GM19043 (cell line): ENCODE measurements at regions not wholly inside any gene's neighbourhood (a gene's known extent, or its start where the extent isn't known, plus 50 kb on each side); places are given as distances from the start of the nearest gene placed in this dataset.

Experiments
- ATAC-seq: cut with Tn5 transposase; IDR thresholded peaks from one replicate; pipeline ENCODE4 v1.9.1; 2021; ENCODE audit warnings: low read depth; ENCODE audit not compliant: unreplicated experiment

GRCh38 chr1:188426561-188426960 lies 1597.8 kb downstream of the PLA2G4A start:
- no peak for ATAC-seq

GRCh38 chr1:188427642-188428041 lies 1598.9 kb downstream of the PLA2G4A start:
- no peak for ATAC-seq

GRCh38 chr1:188429386-188429785 lies 1600.6 kb downstream of the PLA2G4A start:
- no peak for ATAC-seq

- no peak for ATAC-seq
Observed at GRCh38 chr1:188432427-188432826, 1603.7 kb downstream of the PLA2G4A start.

- no peak for ATAC-seq
Observed at GRCh38 chr1:188433425-188433824, 1604.7 kb downstream of the PLA2G4A start.

- no peak for ATAC-seq
Observed at GRCh38 chr1:188444526-188444925, 1615.8 kb downstream of the PLA2G4A start.

GRCh38 chr1:188462837-188463236 lies 1634.1 kb downstream of the PLA2G4A start:
- ATAC-seq = no peak

GRCh38 chr1:188463919-188464318 lies 1635.2 kb downstream of the PLA2G4A start:
- ATAC-seq = no peak

- ATAC-seq = no peak
Observed at GRCh38 chr1:188466539-188466938, 1637.8 kb downstream of the PLA2G4A start.

- ATAC-seq = no peak
Observed at GRCh38 chr1:188476606-188477005, 1647.9 kb downstream of the PLA2G4A start.

GRCh38 chr1:188489336-188490112 lies 1660.8 kb downstream of the PLA2G4A start:
- ATAC-seq = no peak

GRCh38 chr1:188496506-188496905 lies 1667.8 kb downstream of the PLA2G4A start:
- ATAC-seq = no peak

- no peak for ATAC-seq
Observed at GRCh38 chr1:188497020-188497419, 1668.3 kb downstream of the PLA2G4A start.

GRCh38 chr1:188499690-188500089 lies 1670.9 kb downstream of the PLA2G4A start:
- no peak for ATAC-seq

GRCh38 chr1:188514917-188515316 lies 1686.2 kb downstream of the PLA2G4A start:
- no peak for ATAC-seq

GRCh38 chr1:188517139-188517538 lies 1688.4 kb downstream of the PLA2G4A start:
- no peak for ATAC-seq

- ATAC-seq = no peak
Observed at GRCh38 chr1:188551176-188551575, 1722.4 kb downstream of the PLA2G4A start.

- no peak for ATAC-seq
Observed at GRCh38 chr1:188557053-188557452, 1728.3 kb downstream of the PLA2G4A start.

GRCh38 chr1:188582911-188583532 lies 1754.3 kb downstream of the PLA2G4A start:
- ATAC-seq = no peak

GRCh38 chr1:188584119-188584518 lies 1755.4 kb downstream of the PLA2G4A start:
- ATAC-seq = no peak

- ATAC-seq = no peak
Observed at GRCh38 chr1:188590641-188591040, 1761.9 kb downstream of the PLA2G4A start.

- no peak for ATAC-seq
Observed at GRCh38 chr1:188594542-188595235, 1765.9 kb downstream of the PLA2G4A start.
